Mammary epithelial cell (primary cell): ENCODE measurements at regions not wholly inside any gene's neighbourhood (a gene's known extent, or its start where the extent isn't known, plus 50 kb on each side); places are given as distances from the start of the nearest gene placed in this dataset.
"Not testable (repeated sequence)": the region's sequence is repeated elsewhere in the genome, so short reads cannot be mapped to it uniquely, and the experiment has no call there.

Source experiments
- CTCF ChIP-seq, 2 donors: IDR thresholded peaks in 1 of 2; conservative IDR thresholded peaks in 1 of 2; 2 replicates each; pipeline ENCODE4 v1.5.1; 2011 to 2012; ENCODE audit warnings: inconsistent platforms in 2 of 2, low read length in 2 of 2, mild to moderate bottlenecking in 2 of 2, control low read depth in 1 of 2, low read depth in 1 of 2; ENCODE audit not compliant: insufficient read depth in 1 of 2; ENCODE audit errors: extremely low read depth in 1 of 2
- EZH2 ChIP-seq: IDR thresholded peaks from 2 replicates; pipeline ENCODE4 v1.6.1; 2012; ENCODE audit warnings: low read length, inconsistent platforms, borderline replicate concordance

GRCh38 chr13:56631060-56631459, 509.7 kb upstream of the PRR20A start:
- not testable (repeated sequence) for TF ChIP-seq CTCF (conservative IDR thresholded peaks at IDR 0.05 in 1 of 2, IDR thresholded peaks at IDR 0.05 in 1 of 2; ENCODE audit: extremely low read depth in 1 of 2, insufficient read depth in 1 of 2, low read depth in 1 of 2, low read length in 2 of 2); EZH2
